Neural progenitor cell (in vitro differentiated cells): ENCODE measurements at regions not wholly inside any gene's neighbourhood (a gene's known extent, or its start where the extent isn't known, plus 50 kb on each side); places are given as distances from the start of the nearest gene placed in this dataset.

Experiments used
- EZH2 ChIP-seq: fragments of 200-600 bp; sonication (generic); IDR thresholded peaks from 2 replicates; pipeline ENCODE4 v1.6.1; 2017; ENCODE audit warnings: antibody characterized with exemption, mild to moderate bottlenecking, moderate library complexity
- TF ChIP-seq, protein P1 (sequence below): fragments of 200-600 bp; sonication (generic); IDR thresholded peaks from 2 replicates; pipeline ENCODE4 v1.5.1; 2017; ENCODE audit warnings: antibody characterized with exemption, mild to moderate bottlenecking

DNA sequence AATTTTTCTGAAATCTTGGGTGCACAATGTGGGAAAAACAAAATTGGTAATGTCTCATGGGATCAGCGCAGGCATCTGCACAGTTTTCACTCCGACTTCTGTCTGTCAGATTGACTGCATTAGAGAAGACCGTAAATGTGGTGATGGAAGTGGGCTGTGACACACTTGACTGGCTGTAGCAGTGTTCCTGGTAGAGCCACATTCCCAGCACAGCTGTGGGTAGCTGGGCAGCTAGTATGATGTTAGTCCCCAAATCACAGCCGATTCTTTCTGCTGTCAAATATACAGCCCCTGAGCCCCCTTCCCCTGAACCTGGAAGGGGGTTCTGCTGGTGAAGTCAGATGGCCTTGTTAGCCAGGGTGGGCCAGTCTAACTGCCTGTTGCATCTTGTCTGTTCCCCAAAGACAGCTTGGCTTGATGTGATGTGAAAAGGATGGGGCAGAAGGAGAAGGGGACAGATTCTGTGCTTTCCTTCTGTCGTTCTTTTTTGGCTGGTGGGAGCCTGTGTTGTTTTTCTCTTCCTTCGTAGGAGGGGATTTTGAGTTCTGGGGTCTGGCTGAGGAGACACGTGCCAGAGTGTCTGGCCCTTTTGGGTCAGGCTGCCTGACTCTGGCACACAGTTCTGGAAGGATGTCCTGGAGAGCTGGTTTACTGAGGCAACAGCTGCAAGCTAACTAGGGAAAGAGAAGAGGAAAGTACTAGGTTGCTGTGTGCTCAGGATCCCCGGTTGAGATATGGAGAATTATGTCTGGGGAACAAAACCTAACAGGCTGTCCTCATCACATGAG lies 66.4 kb upstream of the SPRY4 start:
- TF ChIP-seq, protein P1, sequence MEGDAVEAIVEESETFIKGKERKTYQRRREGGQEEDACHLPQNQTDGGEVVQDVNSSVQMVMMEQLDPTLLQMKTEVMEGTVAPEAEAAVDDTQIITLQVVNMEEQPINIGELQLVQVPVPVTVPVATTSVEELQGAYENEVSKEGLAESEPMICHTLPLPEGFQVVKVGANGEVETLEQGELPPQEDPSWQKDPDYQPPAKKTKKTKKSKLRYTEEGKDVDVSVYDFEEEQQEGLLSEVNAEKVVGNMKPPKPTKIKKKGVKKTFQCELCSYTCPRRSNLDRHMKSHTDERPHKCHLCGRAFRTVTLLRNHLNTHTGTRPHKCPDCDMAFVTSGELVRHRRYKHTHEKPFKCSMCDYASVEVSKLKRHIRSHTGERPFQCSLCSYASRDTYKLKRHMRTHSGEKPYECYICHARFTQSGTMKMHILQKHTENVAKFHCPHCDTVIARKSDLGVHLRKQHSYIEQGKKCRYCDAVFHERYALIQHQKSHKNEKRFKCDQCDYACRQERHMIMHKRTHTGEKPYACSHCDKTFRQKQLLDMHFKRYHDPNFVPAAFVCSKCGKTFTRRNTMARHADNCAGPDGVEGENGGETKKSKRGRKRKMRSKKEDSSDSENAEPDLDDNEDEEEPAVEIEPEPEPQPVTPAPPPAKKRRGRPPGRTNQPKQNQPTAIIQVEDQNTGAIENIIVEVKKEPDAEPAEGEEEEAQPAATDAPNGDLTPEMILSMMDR, result no peak
- no peak for TF ChIP-seq EZH2
